ENCODE measurements at regions not wholly inside any gene's neighbourhood (a gene's known extent, or its start where the extent isn't known, plus 50 kb on each side); places are given as distances from the start of the nearest gene placed in this dataset.

GRCh38 chr11:106395716-106396349, 318.4 kb downstream of the AASDHPPT start:
- TF ChIP-seq, protein P1, sequence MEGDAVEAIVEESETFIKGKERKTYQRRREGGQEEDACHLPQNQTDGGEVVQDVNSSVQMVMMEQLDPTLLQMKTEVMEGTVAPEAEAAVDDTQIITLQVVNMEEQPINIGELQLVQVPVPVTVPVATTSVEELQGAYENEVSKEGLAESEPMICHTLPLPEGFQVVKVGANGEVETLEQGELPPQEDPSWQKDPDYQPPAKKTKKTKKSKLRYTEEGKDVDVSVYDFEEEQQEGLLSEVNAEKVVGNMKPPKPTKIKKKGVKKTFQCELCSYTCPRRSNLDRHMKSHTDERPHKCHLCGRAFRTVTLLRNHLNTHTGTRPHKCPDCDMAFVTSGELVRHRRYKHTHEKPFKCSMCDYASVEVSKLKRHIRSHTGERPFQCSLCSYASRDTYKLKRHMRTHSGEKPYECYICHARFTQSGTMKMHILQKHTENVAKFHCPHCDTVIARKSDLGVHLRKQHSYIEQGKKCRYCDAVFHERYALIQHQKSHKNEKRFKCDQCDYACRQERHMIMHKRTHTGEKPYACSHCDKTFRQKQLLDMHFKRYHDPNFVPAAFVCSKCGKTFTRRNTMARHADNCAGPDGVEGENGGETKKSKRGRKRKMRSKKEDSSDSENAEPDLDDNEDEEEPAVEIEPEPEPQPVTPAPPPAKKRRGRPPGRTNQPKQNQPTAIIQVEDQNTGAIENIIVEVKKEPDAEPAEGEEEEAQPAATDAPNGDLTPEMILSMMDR (conservative IDR thresholded peaks at IDR 0.05), result no peak
- TF ChIP-seq ZFX (IDR thresholded peaks at IDR 0.05), result no peak
